GM11168 (cell line): ENCODE measurements at regions not wholly inside any gene's neighbourhood (a gene's known extent, or its start where the extent isn't known, plus 50 kb on each side); places are given as distances from the start of the nearest gene placed in this dataset.
"Not testable (repeated sequence)": the region's sequence is repeated elsewhere in the genome, so short reads cannot be mapped to it uniquely, and the experiment has no call there.

ENCODE experiments used
- in situ Hi-C: fragments of 300-500 bp; cut with MboI; formaldehyde crosslinking; loops from one replicate; pipeline ENCODE4 v1.12.0; 2022; ENCODE audit warnings: low sequenced_read_pairs; ENCODE audit not compliant: unreplicated experiment

GRCh38 chr12:46635818-46636217 lies 190.0 kb downstream of the SLC38A4 start:
- in situ Hi-C loops, result no loop called here

- in situ Hi-C loops, result no loop called here
Observed at GRCh38 chr12:46629331-46630229, 196.2 kb downstream of the SLC38A4 start.

GRCh38 chr12:46628176-46628575 lies 197.6 kb downstream of the SLC38A4 start:
- in situ Hi-C loops, result no loop called here

GRCh38 chr12:46627686-46628085 lies 198.1 kb downstream of the SLC38A4 start:
- in situ Hi-C loops, result no loop called here

- in situ Hi-C loops, result not testable (repeated sequence)
Observed at GRCh38 chr12:46619474-46619873, 206.3 kb downstream of the SLC38A4 start.

GRCh38 chr12:46617737-46618136 lies 208.1 kb downstream of the SLC38A4 start:
- in situ Hi-C loops, result not testable (repeated sequence)

GRCh38 chr12:46617167-46617566 lies 208.6 kb downstream of the SLC38A4 start:
- in situ Hi-C loops, result no loop called here

- in situ Hi-C loops, result no loop called here
Observed at GRCh38 chr12:46610754-46611153, 215.0 kb downstream of the SLC38A4 start.

- in situ Hi-C loops, result no loop called here
Observed at GRCh38 chr12:46609674-46610073, 216.1 kb downstream of the SLC38A4 start.

GRCh38 chr12:46609273-46609623 lies 216.5 kb downstream of the SLC38A4 start:
- in situ Hi-C loops, result no loop called here

- in situ Hi-C loops, result no loop called here
Observed at GRCh38 chr12:46608431-46609272, 217.1 kb downstream of the SLC38A4 start.

- in situ Hi-C loops, result no loop called here
Observed at GRCh38 chr12:46604684-46605083, 221.1 kb downstream of the SLC38A4 start.

GRCh38 chr12:46603776-46604456 lies 221.9 kb downstream of the SLC38A4 start:
- in situ Hi-C loops, result no loop called here

GRCh38 chr12:46602474-46602873 lies 223.3 kb downstream of the SLC38A4 start:
- in situ Hi-C loops, result no loop called here

- in situ Hi-C loops, result no loop called here
Observed at GRCh38 chr12:46590991-46591703, 218.6 kb upstream of the SLC38A2 start.

- in situ Hi-C loops, result no loop called here
Observed at GRCh38 chr12:46585854-46586621, 213.5 kb upstream of the SLC38A2 start.

GRCh38 chr12:46584098-46584497 lies 211.5 kb upstream of the SLC38A2 start:
- in situ Hi-C loops, result not testable (repeated sequence)

GRCh38 chr12:46581990-46582389 lies 209.4 kb upstream of the SLC38A2 start:
- in situ Hi-C loops, result not testable (repeated sequence)

- in situ Hi-C loops, result no loop called here
Observed at GRCh38 chr12:46580445-46580844, 207.9 kb upstream of the SLC38A2 start.
